GM23248 (cell line): ENCODE measurements at regions not wholly inside any gene's neighbourhood (a gene's known extent, or its start where the extent isn't known, plus 50 kb on each side); places are given as distances from the start of the nearest gene placed in this dataset.

Source experiments
- EZH2 ChIP-seq: fragments of 200-600 bp; sonication (generic); IDR thresholded peaks from 2 replicates; pipeline ENCODE4 v1.6.1; 2018; ENCODE audit warnings: antibody characterized with exemption, mild to moderate bottlenecking; ENCODE audit not compliant: insufficient read depth, poor library complexity, severe bottlenecking
- EZH2phosphoT487 ChIP-seq: fragments of 200-600 bp; sonication (generic); IDR thresholded peaks from 2 replicates; pipeline ENCODE4 v1.6.1; 2018; ENCODE audit warnings: antibody characterized with exemption, moderate library complexity, mild to moderate bottlenecking, low read depth; ENCODE audit not compliant: insufficient read depth

GRCh38 chr6:11482616-11483015 is 54.9 kb upstream of the TMEM170B start:
- TF ChIP-seq EZH2phosphoT487 (no peak), EZH2 (no peak)
